Panc1 (cell line): ENCODE measurements at regions not wholly inside any gene's neighbourhood (a gene's known extent, or its start where the extent isn't known, plus 50 kb on each side); places are given as distances from the start of the nearest gene placed in this dataset.

Experiments
- ATAC-seq: fragments of 200-7000 bp; cut with Tn5 transposase; 2 replicates; pipeline ENCODE4 v1.9.1; 2020; ENCODE audit warnings: mild to moderate bottlenecking, moderate library complexity
- BruUV-seq: library from RNA; stranded (reverse); fragments of 400-500 nt; replicated peaks from 2 replicates; lab custom pipeline; 2021; lab: Mats Ljungman, UMichigan
- CTCF ChIA-PET: fragments of 300-600 bp; sonication (Branson Sonifier 250); formaldehyde crosslinking; loops from one replicate; lab custom pipeline; 2022; ENCODE audit warnings: antibody characterized with exemption; lab: Charles Lee
- POLR2A ChIA-PET: fragments of 300-600 bp; sonication (Branson Sonifier 250); formaldehyde crosslinking; loops from one replicate; lab custom pipeline; 2022; ENCODE audit warnings: antibody characterized with exemption; lab: Charles Lee
- DNase-seq: peaks from one replicate; pipeline ENCODE4 v3.0.0-alpha.2; 2010; ENCODE audit warnings: low read depth, low spot score
- H3K27ac ChIP-seq: 2 replicates; pipeline ENCODE4 v1.5.1; 2011; ENCODE audit warnings: mild to moderate bottlenecking, low read length, inconsistent platforms
- H3K27me3 ChIP-seq: fragments of 200-500 bp; sonication (Bioruptor generic); 2 replicates; pipeline ENCODE4 v1.6.0; 2014; ENCODE audit warnings: low read length, inconsistent platforms; ENCODE audit not compliant: control insufficient read depth, insufficient read depth
- H3K36me3 ChIP-seq: fragments of 200-500 bp; sonication (Bioruptor generic); 2 replicates; pipeline ENCODE4 v1.5.1; 2014; ENCODE audit warnings: inconsistent platforms, mild to moderate bottlenecking, low read length, moderate library complexity; ENCODE audit not compliant: control insufficient read depth, insufficient read depth
- H3K4me1 ChIP-seq: 2 replicates; pipeline ENCODE4 v1.5.1; 2011; ENCODE audit warnings: inconsistent platforms, mild to moderate bottlenecking, low read length, moderate library complexity; ENCODE audit not compliant: control insufficient read depth, insufficient read depth
- H3K4me3 ChIP-seq, 2 experiments: 2 replicates each; pipeline ENCODE4 v1.5.1; 2011 to 2012; ENCODE audit warnings: low read depth in 2 of 2, low read length in 2 of 2, mild to moderate bottlenecking in 2 of 2, inconsistent platforms in 1 of 2, moderate library complexity in 1 of 2
- H3K9me3 ChIP-seq: fragments of 200-500 bp; sonication (Bioruptor generic); 2 replicates; pipeline ENCODE4 v1.5.1; 2014; ENCODE audit warnings: low read depth, mild to moderate bottlenecking, inconsistent platforms, low read length, moderate library complexity; ENCODE audit not compliant: control insufficient read depth, insufficient read depth
- CTCF ChIP-seq: fragments of 450-650 bp; IDR thresholded peaks from 2 replicates; pipeline ENCODE4 v1.5.1; 2017; ENCODE audit warnings: mild to moderate bottlenecking
- POLR2AphosphoS5 ChIP-seq: IDR thresholded peaks from 2 replicates; pipeline ENCODE4 v1.6.1; 2012; ENCODE audit warnings: mild to moderate bottlenecking, low read depth, low read length, moderate library complexity
- REST ChIP-seq, 2 experiments: IDR thresholded peaks; 2 replicates each; pipeline ENCODE4 v1.6.1; 2011 to 2012; ENCODE audit warnings: low read depth in 2 of 2, control low read depth in 1 of 2, low read length in 1 of 2, mild to moderate bottlenecking in 1 of 2, moderate library complexity in 1 of 2; ENCODE audit not compliant: insufficient read depth in 1 of 2
- SIN3A ChIP-seq: IDR thresholded peaks from 2 replicates; pipeline ENCODE4 v1.6.1; 2012; ENCODE audit warnings: low read depth, mild to moderate bottlenecking, low read length, moderate library complexity, borderline replicate concordance; ENCODE audit not compliant: insufficient read depth
- TCF7L2 ChIP-seq: IDR thresholded peaks from 2 replicates; pipeline ENCODE4 v1.6.1; 2011; ENCODE audit warnings: mild to moderate bottlenecking, low read depth, low read length, inconsistent platforms
- in situ Hi-C: cut with HindIII; loops from 2 replicates; pipeline ENCODE4 v1.10.0; 2016; ENCODE audit warnings: low sequenced_read_pairs, low pct_unique_long_range_greater_than_20kb
- intact Hi-C: fragments of 100-400 bp; cut with micrococcal nuclease; formaldehyde crosslinking; loops from one replicate; pipeline ENCODE4 v1.10.0; 2022; ENCODE audit not compliant: unreplicated experiment

- BruUV-seq, result no TSS peak
- POLR2A ChIA-PET, result no interaction called here
- CTCF ChIA-PET, result no interaction called here
Observed at GRCh38 chr3:144200466-144200865, 228.8 kb downstream of the DIPK2A start.

GRCh38 chr3:144221761-144222160 is 250.1 kb downstream of the DIPK2A start:
- DNase-seq (no peak), ATAC-seq (no peak)
- CTCF ChIA-PET, result interaction anchor here (0.6 kb wide), 1 partner anchor 1306 kb away, joined by 7 read pairs; no protein-coding TSS in a partner anchor
- intact Hi-C loops (no loop called here), in situ Hi-C loops (no loop called here)
- Histone ChIP-seq H3K36me3 (no peaks in the 10 kb centered on the region), H3K27me3 (no peaks in the 10 kb centered on the region), H3K4me1 (no peaks in the 10 kb centered on the region), H3K27ac (no peak overlapping the region), H3K9me3 (peaks cover 3% of the 10 kb centered on the region; the same call in 1 of the 2 replicates), H3K4me3 (no peak overlapping the region)
- no peak for TF ChIP-seq TCF7L2
- no peak for TF ChIP-seq SIN3A
- TF ChIP-seq POLR2AphosphoS5, result no peak
- no peak for TF ChIP-seq REST (IDR thresholded peaks at IDR 0.05; ENCODE audit: insufficient read depth in 1 of 2, low read depth in 2 of 2, low read length in 1 of 2)
- no peak for TF ChIP-seq CTCF
- no TSS peak for BruUV-seq
- POLR2A ChIA-PET, result no interaction called here

More at GRCh38 chr3:144200466-144200865, 228.8 kb downstream of the DIPK2A start:
- DNase-seq, result no peak
- Histone ChIP-seq H3K27me3 (no peaks in the 10 kb centered on the region), H3K36me3 (no peaks in the 10 kb centered on the region), H3K27ac (no peak overlapping the region), H3K4me1 (no peaks in the 10 kb centered on the region), H3K9me3 (no peaks in the 10 kb centered on the region), H3K4me3 (no peak overlapping the region)
- no peak for ATAC-seq
- in situ Hi-C loops (no loop called here), intact Hi-C loops (no loop called here)
- no peak for TF ChIP-seq REST (IDR thresholded peaks at IDR 0.05; ENCODE audit: insufficient read depth in 1 of 2, low read depth in 2 of 2, low read length in 1 of 2)
- TF ChIP-seq CTCF, result no peak
- TF ChIP-seq TCF7L2, result no peak
- TF ChIP-seq SIN3A, result no peak
- TF ChIP-seq POLR2AphosphoS5, result no peak
